MV-4-11 (cell line): ENCODE measurements at regions not wholly inside any gene's neighbourhood (a gene's known extent, or its start where the extent isn't known, plus 50 kb on each side); places are given as distances from the start of the nearest gene placed in this dataset.
"Not testable (repeated sequence)": the region's sequence is repeated elsewhere in the genome, so short reads cannot be mapped to it uniquely, and the experiment has no call there.

ENCODE experiments used
- DNase-seq: peaks from one replicate; lab custom pipeline; 2025; lab: John Stamatoyannopoulos, UW

GRCh38 chr2:153420394-153420793 is 58.2 kb downstream of the RPRM start:
- no peak for DNase-seq

- no peak for DNase-seq
These were observed 61.5 kb downstream of the RPRM start for GRCh38 chr2:153417077-153417476.

- no peak for DNase-seq
These were observed 62.5 kb downstream of the RPRM start for GRCh38 chr2:153416071-153416470.

GRCh38 chr2:153408710-153409385 is 69.7 kb downstream of the RPRM start:
- DNase-seq: no peak

GRCh38 chr2:153405196-153405595 is 73.4 kb downstream of the RPRM start:
- no peak for DNase-seq

GRCh38 chr2:153404792-153405191 is 73.8 kb downstream of the RPRM start:
- DNase-seq: no peak

- DNase-seq: no peak
These were observed 74.6 kb downstream of the RPRM start for GRCh38 chr2:153403940-153404339.

- not testable (repeated sequence) for DNase-seq
These were observed 75.2 kb downstream of the RPRM start for GRCh38 chr2:153403352-153403751.

GRCh38 chr2:153394686-153395085 is 83.9 kb downstream of the RPRM start:
- DNase-seq: no peak

- no peak for DNase-seq
These were observed 84.3 kb downstream of the RPRM start for GRCh38 chr2:153394247-153394646.

GRCh38 chr2:153393518-153393917 is 85.0 kb downstream of the RPRM start:
- DNase-seq: no peak

- no peak for DNase-seq
These were observed 87.4 kb downstream of the RPRM start for GRCh38 chr2:153391131-153391530.

- DNase-seq: no peak
These were observed 90.3 kb downstream of the RPRM start for GRCh38 chr2:153388246-153388645.

- no peak for DNase-seq
These were observed 91.4 kb downstream of the RPRM start for GRCh38 chr2:153387203-153387602.

GRCh38 chr2:153386481-153386897 is 92.1 kb downstream of the RPRM start:
- DNase-seq: no peak

GRCh38 chr2:153373510-153374279 is 104.9 kb downstream of the RPRM start:
- DNase-seq: no peak

- DNase-seq: no peak
These were observed 118.3 kb downstream of the RPRM start for GRCh38 chr2:153360239-153360638.

- no peak for DNase-seq
These were observed 124.2 kb downstream of the RPRM start for GRCh38 chr2:153354377-153354776.

GRCh38 chr2:153349603-153350002 is 129.0 kb downstream of the RPRM start:
- DNase-seq: no peak

GRCh38 chr2:153347818-153348495 is 130.6 kb downstream of the RPRM start:
- no peak for DNase-seq

GRCh38 chr2:153320879-153321278 is 157.7 kb downstream of the RPRM start:
- DNase-seq: no peak

GRCh38 chr2:153311432-153311831 is 167.1 kb downstream of the RPRM start:
- DNase-seq: no peak

GRCh38 chr2:153308466-153308865 is 170.1 kb downstream of the RPRM start:
- no peak for DNase-seq
